Uterus (tissue), 2 donors: ENCODE measurements at regions not wholly inside any gene's neighbourhood (a gene's known extent, or its start where the extent isn't known, plus 50 kb on each side); places are given as distances from the start of the nearest gene placed in this dataset.

Experiments
- POLR2A ChIP-seq, 2 donors: fragments of 450-650 bp; IDR thresholded peaks; one replicate each; pipeline ENCODE4 v1.6.1; 2016; ENCODE audit warnings: antibody characterized with exemption in 2 of 2, mild to moderate bottlenecking in 1 of 2, moderate library complexity in 1 of 2
- TF ChIP-seq, protein P1 (sequence below), 4 experiments: fragments of 200-600 bp in 2 of 4; fragments of 450-650 bp in 2 of 4; sonication (generic) in 2 of 4; IDR thresholded peaks; one replicate each; pipeline ENCODE4 v1.5.1; 2016 to 2019; ENCODE audit warnings: antibody characterized with exemption in 4 of 4, mild to moderate bottlenecking in 2 of 4, moderate library complexity in 1 of 4

DNA sequence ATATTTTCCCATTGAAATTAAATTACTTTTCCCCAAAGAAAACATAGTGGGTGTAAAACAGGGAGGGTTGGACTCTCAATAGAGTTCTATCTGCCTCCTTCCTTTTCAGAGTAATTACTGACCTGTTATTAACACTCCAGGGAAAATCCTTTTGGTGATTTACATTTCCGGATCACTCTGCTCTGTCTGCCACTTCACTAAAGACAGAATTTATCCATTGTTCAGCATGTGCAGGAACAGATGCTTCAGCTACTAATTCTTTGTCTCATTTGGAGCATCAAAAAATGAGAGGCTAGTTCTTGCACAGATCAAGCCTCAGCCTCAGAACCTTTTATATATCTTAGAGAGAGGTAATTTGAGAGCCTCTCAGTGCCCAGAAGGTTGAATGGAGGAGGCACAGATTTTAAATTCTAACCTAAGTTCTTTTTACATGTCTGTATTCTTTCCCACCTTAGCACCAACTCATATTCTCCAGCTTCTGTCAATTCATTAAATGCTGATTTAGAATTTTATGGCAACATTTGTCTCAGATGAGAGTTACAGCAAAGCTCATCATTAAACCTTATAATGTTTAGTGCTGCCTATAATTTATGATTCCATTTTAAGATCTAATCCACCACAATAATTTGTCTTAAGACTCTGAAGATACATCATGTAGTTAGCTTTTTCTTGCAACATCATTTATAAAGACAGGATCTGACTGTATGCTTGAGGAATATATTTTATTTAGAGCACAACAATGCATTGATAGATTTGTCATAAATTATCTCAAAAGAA is 1494.4 kb downstream of the STIM2 start:
- TF ChIP-seq, protein P1, sequence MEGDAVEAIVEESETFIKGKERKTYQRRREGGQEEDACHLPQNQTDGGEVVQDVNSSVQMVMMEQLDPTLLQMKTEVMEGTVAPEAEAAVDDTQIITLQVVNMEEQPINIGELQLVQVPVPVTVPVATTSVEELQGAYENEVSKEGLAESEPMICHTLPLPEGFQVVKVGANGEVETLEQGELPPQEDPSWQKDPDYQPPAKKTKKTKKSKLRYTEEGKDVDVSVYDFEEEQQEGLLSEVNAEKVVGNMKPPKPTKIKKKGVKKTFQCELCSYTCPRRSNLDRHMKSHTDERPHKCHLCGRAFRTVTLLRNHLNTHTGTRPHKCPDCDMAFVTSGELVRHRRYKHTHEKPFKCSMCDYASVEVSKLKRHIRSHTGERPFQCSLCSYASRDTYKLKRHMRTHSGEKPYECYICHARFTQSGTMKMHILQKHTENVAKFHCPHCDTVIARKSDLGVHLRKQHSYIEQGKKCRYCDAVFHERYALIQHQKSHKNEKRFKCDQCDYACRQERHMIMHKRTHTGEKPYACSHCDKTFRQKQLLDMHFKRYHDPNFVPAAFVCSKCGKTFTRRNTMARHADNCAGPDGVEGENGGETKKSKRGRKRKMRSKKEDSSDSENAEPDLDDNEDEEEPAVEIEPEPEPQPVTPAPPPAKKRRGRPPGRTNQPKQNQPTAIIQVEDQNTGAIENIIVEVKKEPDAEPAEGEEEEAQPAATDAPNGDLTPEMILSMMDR (IDR thresholded peaks at IDR 0.05): no peak
- TF ChIP-seq POLR2A (IDR thresholded peaks at IDR 0.05): no peak
